ENCODE measurements at regions not wholly inside any gene's neighbourhood (a gene's known extent, or its start where the extent isn't known, plus 50 kb on each side); places are given as distances from the start of the nearest gene placed in this dataset.
"Not testable (repeated sequence)": the region's sequence is repeated elsewhere in the genome, so short reads cannot be mapped to it uniquely, and the experiment has no call there.

- no peak for DNase-seq
- no peak for ATAC-seq
- no peaks in the 10 kb centered on the region for H3K27me3 Mint-ChIP-seq
- H3K4me1 Mint-ChIP-seq, result no peaks in the 10 kb centered on the region
- ChIA-PET POLR2A (interaction anchor here (0.6 kb wide), 1 partner anchor 347 kb away, joined by 4 read pairs; no protein-coding TSS in a partner anchor), CTCF (no interaction called here)
- no peaks in the 10 kb centered on the region for H3K9me3 Mint-ChIP-seq (ENCODE audit: low read depth)
- H3K36me3 Mint-ChIP-seq (ENCODE audit: low read depth), result no peaks in the 10 kb centered on the region
- intact Hi-C loops (cut with DNase I, micrococcal nuclease), result no loop called here
- no peak overlapping the region for H3K4me3 Mint-ChIP-seq
- H3K27ac Mint-ChIP-seq, result no peak overlapping the region
Measured at GRCh38 chr3:135565546-135565945, 400.0 kb upstream of the PPP2R3A start.

GRCh38 chr3:135567223-135567622, 398.3 kb upstream of the PPP2R3A start:
- ChIA-PET CTCF (no interaction called here), POLR2A (no interaction called here)
- Mint-ChIP-seq H3K4me3 (no peak overlapping the region), H3K4me1 (no peaks in the 10 kb centered on the region), H3K27me3 (no peaks in the 10 kb centered on the region), H3K27ac (no peak overlapping the region), H3K9me3 (ENCODE audit: low read depth) (no peaks in the 10 kb centered on the region), H3K36me3 (ENCODE audit: low read depth) (no peaks in the 10 kb centered on the region)
- intact Hi-C loops (cut with DNase I, micrococcal nuclease), result no loop called here
- ATAC-seq (no peak), DNase-seq (no peak)

GRCh38 chr3:135576751-135577150, 388.8 kb upstream of the PPP2R3A start:
- no peak for ATAC-seq
- POLR2A ChIA-PET, result no interaction called here
- H3K4me1 Mint-ChIP-seq, result no peaks in the 10 kb centered on the region

GRCh38 chr3:135581806-135582205, 383.7 kb upstream of the PPP2R3A start:
- Mint-ChIP-seq H3K4me3 (no peak overlapping the region), H3K9me3 (ENCODE audit: low read depth) (no peaks in the 10 kb centered on the region), H3K27ac (no peak overlapping the region), H3K4me1 (no peaks in the 10 kb centered on the region), H3K36me3 (ENCODE audit: low read depth) (no peaks in the 10 kb centered on the region), H3K27me3 (peaks cover 2% of the 10 kb centered on the region)
- no peak for DNase-seq
- ChIA-PET CTCF (no interaction called here), POLR2A (no interaction called here)
- no peak for ATAC-seq
- intact Hi-C loops (cut with DNase I, micrococcal nuclease), result no loop called here

More at GRCh38 chr3:135576751-135577150, 388.8 kb upstream of the PPP2R3A start:
- H3K27ac Mint-ChIP-seq, result no peak overlapping the region
- CTCF ChIA-PET, result interaction anchor here (0.7 kb wide), 1 partner anchor 399 kb away, joined by 3 read pairs; no protein-coding TSS in a partner anchor
- no peaks in the 10 kb centered on the region for H3K9me3 Mint-ChIP-seq (ENCODE audit: low read depth)
- no peaks in the 10 kb centered on the region for H3K36me3 Mint-ChIP-seq (ENCODE audit: low read depth)
- peaks cover 9% of the 10 kb centered on the region for H3K27me3 Mint-ChIP-seq
- intact Hi-C loops (cut with DNase I, micrococcal nuclease), result no loop called here
- no peak for DNase-seq
- no peak overlapping the region for H3K4me3 Mint-ChIP-seq

- H3K36me3 Mint-ChIP-seq (ENCODE audit: low read depth), result no peaks in the 10 kb centered on the region
- H3K4me1 Mint-ChIP-seq, result no peaks in the 10 kb centered on the region
- H3K4me3 Mint-ChIP-seq, result no peak overlapping the region
- ChIA-PET POLR2A (no interaction called here), CTCF (no interaction called here)
- ATAC-seq (no peak), DNase-seq (no peak)
- no peaks in the 10 kb centered on the region for H3K9me3 Mint-ChIP-seq (ENCODE audit: low read depth)
- H3K27me3 Mint-ChIP-seq, result peaks cover 2% of the 10 kb centered on the region
- intact Hi-C loops (cut with DNase I, micrococcal nuclease), result no loop called here
- no peak overlapping the region for H3K27ac Mint-ChIP-seq
Measured at GRCh38 chr3:135582800-135583199, 382.7 kb upstream of the PPP2R3A start.

- POLR2A ChIA-PET, result no interaction called here
- intact Hi-C loops (cut with DNase I, micrococcal nuclease), result no loop called here
- DNase-seq (no peak), ATAC-seq (no peak)
- no peak overlapping the region for H3K27ac Mint-ChIP-seq
- no peaks in the 10 kb centered on the region for H3K4me1 Mint-ChIP-seq
- peaks cover 12% of the 10 kb centered on the region for H3K9me3 Mint-ChIP-seq (ENCODE audit: low read depth)
- CTCF ChIA-PET, result no interaction called here
- no peaks in the 10 kb centered on the region for H3K36me3 Mint-ChIP-seq (ENCODE audit: low read depth)
- H3K4me3 Mint-ChIP-seq, result no peak overlapping the region
- peaks cover 3% of the 10 kb centered on the region for H3K27me3 Mint-ChIP-seq
Measured at GRCh38 chr3:135596563-135596962, 369.0 kb upstream of the PPP2R3A start.

- H3K27ac Mint-ChIP-seq, result no peak overlapping the region
- intact Hi-C loops (cut with DNase I, micrococcal nuclease), result no loop called here
- ChIA-PET POLR2A (no interaction called here), CTCF (interaction anchor here (1.4 kb wide), 1 partner anchor 27 kb away, joined by 3 read pairs; no protein-coding TSS in a partner anchor)
- peaks cover 3% of the 10 kb centered on the region for H3K27me3 Mint-ChIP-seq
- ATAC-seq (no peak), DNase-seq (no peak)
- no peaks in the 10 kb centered on the region for H3K36me3 Mint-ChIP-seq (ENCODE audit: low read depth)
- H3K9me3 Mint-ChIP-seq (ENCODE audit: low read depth), result peaks cover 7% of the 10 kb centered on the region
- no peaks in the 10 kb centered on the region for H3K4me1 Mint-ChIP-seq
- no peak overlapping the region for H3K4me3 Mint-ChIP-seq
Measured at GRCh38 chr3:135597855-135598254, 367.7 kb upstream of the PPP2R3A start.

GRCh38 chr3:135598597-135598996, 366.9 kb upstream of the PPP2R3A start:
- ChIA-PET POLR2A (no interaction called here), CTCF (interaction anchor here (1.4 kb wide), 1 partner anchor 27 kb away, joined by 3 read pairs; no protein-coding TSS in a partner anchor)
- Mint-ChIP-seq H3K36me3 (ENCODE audit: low read depth) (no peaks in the 10 kb centered on the region), H3K27me3 (peaks cover 1% of the 10 kb centered on the region), H3K4me3 (no peak overlapping the region), H3K27ac (no peak overlapping the region), H3K4me1 (no peaks in the 10 kb centered on the region), H3K9me3 (ENCODE audit: low read depth) (peaks cover 4% of the 10 kb centered on the region)
- no peak for ATAC-seq
- intact Hi-C loops (cut with DNase I, micrococcal nuclease), result no loop called here
- DNase-seq, result no peak

- H3K9me3 Mint-ChIP-seq (ENCODE audit: low read depth); H3K36me3 Mint-ChIP-seq (ENCODE audit: low read depth); DNase-seq; H3K4me1 Mint-ChIP-seq; POLR2A ChIA-PET; H3K27ac Mint-ChIP-seq; intact Hi-C loops (cut with DNase I, micrococcal nuclease); H3K27me3 Mint-ChIP-seq; H3K4me3 Mint-ChIP-seq; ATAC-seq; CTCF ChIA-PET: not testable (repeated sequence)
Measured at GRCh38 chr3:135604512-135604911, 361.0 kb upstream of the PPP2R3A start.

- Mint-ChIP-seq H3K9me3 (ENCODE audit: low read depth) (no peaks in the 10 kb centered on the region), H3K27ac (no peak overlapping the region), H3K4me1 (no peaks in the 10 kb centered on the region), H3K4me3 (no peak overlapping the region), H3K27me3 (peaks cover 2% of the 10 kb centered on the region), H3K36me3 (ENCODE audit: low read depth) (no peaks in the 10 kb centered on the region)
- POLR2A ChIA-PET, result no interaction called here
- CTCF ChIA-PET, result no interaction called here
- ATAC-seq (no peak), DNase-seq (no peak)
- intact Hi-C loops (cut with DNase I, micrococcal nuclease), result no loop called here
Measured at GRCh38 chr3:135618123-135618522, 347.4 kb upstream of the PPP2R3A start.

GRCh38 chr3:135621184-135621920, 344.2 kb upstream of the PPP2R3A start:
- CTCF ChIA-PET, result no interaction called here
- Mint-ChIP-seq H3K27me3 (no peaks in the 10 kb centered on the region), H3K27ac (no peak overlapping the region), H3K4me3 (no peak overlapping the region), H3K4me1 (no peaks in the 10 kb centered on the region), H3K9me3 (ENCODE audit: low read depth) (no peaks in the 10 kb centered on the region), H3K36me3 (ENCODE audit: low read depth) (no peaks in the 10 kb centered on the region)
- ATAC-seq (no peak), DNase-seq (no peak)
- POLR2A ChIA-PET, result no interaction called here
- intact Hi-C loops (cut with DNase I, micrococcal nuclease), result no loop called here

- Mint-ChIP-seq H3K4me3 (no peak overlapping the region), H3K9me3 (ENCODE audit: low read depth) (no peaks in the 10 kb centered on the region), H3K36me3 (ENCODE audit: low read depth) (no peaks in the 10 kb centered on the region), H3K27me3 (no peaks in the 10 kb centered on the region), H3K4me1 (no peaks in the 10 kb centered on the region), H3K27ac (no peak overlapping the region)
- intact Hi-C loops (cut with DNase I, micrococcal nuclease), result no loop called here
- DNase-seq (no peak), ATAC-seq (no peak)
- ChIA-PET POLR2A (no interaction called here), CTCF (no interaction called here)
Measured at GRCh38 chr3:135622215-135622614, 343.3 kb upstream of the PPP2R3A start.

Data from activated CD4-positive, alpha-beta T cell treated with anti-CD3 and anti-CD28 coated beads for 36 hours (primary cell).